ENCODE measurements at regions not wholly inside any gene's neighbourhood (a gene's known extent, or its start where the extent isn't known, plus 50 kb on each side); places are given as distances from the start of the nearest gene placed in this dataset.

GRCh38 chr5:35367526-35367925 lies 137.2 kb upstream of the PRLR start:
- DNase-seq (ENCODE audit: low read depth in 2 of 3, low spot score in 1 of 3) = no peak

GRCh38 chr5:35365758-35366157 lies 135.5 kb upstream of the PRLR start:
- no peak for DNase-seq (ENCODE audit: low read depth in 2 of 3, low spot score in 1 of 3)

- no peak for DNase-seq (ENCODE audit: low read depth in 2 of 3, low spot score in 1 of 3)
Observed at GRCh38 chr5:35364350-35364749, 134.1 kb upstream of the PRLR start.

DNA sequence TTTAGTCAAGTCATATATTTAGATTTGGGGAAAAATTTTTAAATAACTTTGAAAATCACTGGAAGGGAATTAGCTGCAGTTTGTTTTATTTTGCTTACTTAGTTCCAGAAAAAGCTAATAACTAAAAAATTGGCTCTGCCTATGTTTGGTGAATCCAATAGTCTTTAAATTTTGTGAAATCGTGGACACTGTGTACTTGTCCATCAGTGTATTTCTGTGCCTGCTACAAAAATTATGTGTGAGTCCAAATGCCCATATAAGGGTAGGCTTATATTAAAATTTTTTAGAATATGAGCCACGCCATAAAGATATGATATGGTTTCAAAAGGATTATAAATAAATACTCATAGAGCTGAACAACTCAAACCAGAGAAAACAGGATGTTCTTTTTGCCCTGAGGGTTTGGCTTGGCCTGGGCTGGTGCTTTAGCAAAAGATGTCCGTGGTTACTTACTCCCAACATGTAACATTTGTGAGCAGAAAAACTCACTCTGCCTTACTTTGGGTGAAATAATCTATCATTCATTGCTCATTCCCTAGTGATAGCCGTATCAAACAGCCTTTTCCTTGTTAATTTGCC lies 133.2 kb upstream of the PRLR start:
- no peak for DNase-seq (ENCODE audit: low read depth in 2 of 3, low spot score in 1 of 3)

- DNase-seq (ENCODE audit: low read depth in 2 of 3, low spot score in 1 of 3) = no peak
Observed at GRCh38 chr5:35362772-35363171, 132.5 kb upstream of the PRLR start.

DNA sequence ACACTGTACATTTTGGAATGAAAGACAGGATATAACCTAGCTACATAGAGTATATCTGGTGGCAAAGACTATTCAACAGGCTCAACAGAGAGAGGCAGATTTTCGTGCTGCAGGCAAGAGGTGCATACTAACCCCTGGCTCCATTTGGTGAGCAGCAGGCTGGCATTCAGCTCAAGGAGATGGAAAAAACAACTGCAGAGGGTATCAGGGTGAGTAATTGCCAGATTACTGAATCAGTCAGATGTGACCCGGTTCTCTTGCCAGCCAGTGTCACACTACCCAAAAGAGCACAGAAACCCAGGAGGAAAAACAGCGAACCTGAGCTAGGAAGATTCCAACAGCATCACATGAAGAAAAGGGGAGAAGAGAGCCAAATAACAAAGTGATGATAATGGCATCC lies 130.4 kb upstream of the PRLR start:
- DNase-seq (ENCODE audit: low read depth in 2 of 3, low spot score in 1 of 3) = no peak

DNA sequence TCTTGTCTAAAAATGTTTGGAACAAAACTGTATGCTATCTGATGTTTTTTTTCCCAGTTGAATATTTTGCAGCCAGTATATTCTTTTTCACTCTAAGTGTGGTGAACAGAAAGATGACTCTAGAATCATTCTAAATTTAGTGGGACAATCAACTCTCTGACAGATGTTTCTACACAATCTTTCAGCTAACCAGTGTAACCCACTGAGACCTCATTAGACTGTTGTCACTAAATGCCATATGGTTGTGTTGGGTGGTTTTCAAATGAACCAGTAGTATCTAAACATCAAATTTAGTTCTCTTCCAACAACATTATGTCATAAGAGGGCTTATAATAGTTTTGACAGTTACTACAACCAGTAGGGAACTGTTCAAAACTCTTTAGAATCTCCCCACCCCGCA lies 129.6 kb upstream of the PRLR start:
- no peak for DNase-seq (ENCODE audit: low read depth in 2 of 3, low spot score in 1 of 3)

DNA sequence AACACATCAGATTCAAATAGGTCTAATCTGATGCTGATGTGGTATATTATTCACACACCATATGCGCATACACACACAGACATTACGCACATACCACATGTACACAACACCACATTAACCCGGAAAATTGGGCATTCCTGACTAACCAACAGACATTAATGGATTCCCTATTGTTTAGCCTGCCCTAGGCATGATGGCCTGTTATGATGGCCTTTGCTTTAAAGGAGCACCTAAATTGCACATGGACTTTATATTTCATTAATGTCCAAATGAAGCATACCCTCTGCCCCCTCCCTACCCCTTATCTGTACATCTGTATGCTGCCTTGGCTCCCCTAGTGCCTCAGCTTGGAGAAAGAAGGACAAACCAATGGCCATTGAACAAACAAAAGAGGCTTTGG lies 127.7 kb upstream of the PRLR start:
- no peak for DNase-seq (ENCODE audit: low read depth in 2 of 3, low spot score in 1 of 3)

GRCh38 chr5:35356725-35357124 lies 126.4 kb upstream of the PRLR start:
- DNase-seq (ENCODE audit: low read depth in 2 of 3, low spot score in 1 of 3) = no peak

GRCh38 chr5:35354751-35355150 lies 124.5 kb upstream of the PRLR start:
- DNase-seq (ENCODE audit: low read depth in 2 of 3, low spot score in 1 of 3) = no peak

DNA sequence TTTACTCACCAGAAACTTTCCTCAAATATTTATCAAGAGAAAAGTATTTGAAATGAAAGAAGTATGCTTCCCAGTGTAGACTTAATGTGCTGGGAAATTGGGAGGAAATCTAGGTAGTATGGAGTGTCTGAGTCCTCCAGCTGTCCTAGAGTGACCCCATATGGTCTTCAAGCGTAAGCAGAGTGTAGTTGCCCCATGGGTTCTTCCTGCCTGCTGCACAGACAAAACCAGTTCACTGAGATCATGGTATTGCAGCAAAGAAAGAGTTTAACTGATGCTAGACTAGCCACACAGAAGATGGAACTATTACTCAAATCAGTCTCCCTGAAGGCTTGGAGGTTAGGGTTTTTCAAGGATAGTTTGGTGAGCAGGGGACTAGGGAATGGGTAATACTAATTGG lies 114.9 kb upstream of the PRLR start:
- DNase-seq (ENCODE audit: low read depth in 2 of 3, low spot score in 1 of 3) = no peak

GRCh38 chr5:35342664-35343063 lies 112.4 kb upstream of the PRLR start:
- DNase-seq (ENCODE audit: low read depth in 2 of 3, low spot score in 1 of 3) = no peak

DNA sequence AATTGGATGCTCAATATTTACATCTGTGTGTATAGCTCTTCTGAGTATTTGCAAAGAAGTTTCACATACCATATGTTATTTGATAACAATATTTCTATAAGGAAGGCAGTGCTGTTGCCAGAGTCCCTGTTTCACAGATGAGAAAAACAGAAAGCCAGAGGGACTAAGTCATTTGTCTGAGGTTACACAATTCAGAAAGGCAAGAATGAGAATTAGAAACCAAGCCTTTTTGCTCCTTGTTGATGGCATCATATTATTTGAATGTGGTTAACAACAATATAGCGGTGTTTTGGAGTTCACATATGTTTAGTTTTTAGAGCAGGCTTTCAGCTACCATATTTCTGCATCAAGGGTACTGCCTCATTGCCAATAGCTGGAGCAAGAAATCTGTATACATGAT lies 110.9 kb upstream of the PRLR start:
- DNase-seq (ENCODE audit: low read depth in 2 of 3, low spot score in 1 of 3) = no peak

DNA sequence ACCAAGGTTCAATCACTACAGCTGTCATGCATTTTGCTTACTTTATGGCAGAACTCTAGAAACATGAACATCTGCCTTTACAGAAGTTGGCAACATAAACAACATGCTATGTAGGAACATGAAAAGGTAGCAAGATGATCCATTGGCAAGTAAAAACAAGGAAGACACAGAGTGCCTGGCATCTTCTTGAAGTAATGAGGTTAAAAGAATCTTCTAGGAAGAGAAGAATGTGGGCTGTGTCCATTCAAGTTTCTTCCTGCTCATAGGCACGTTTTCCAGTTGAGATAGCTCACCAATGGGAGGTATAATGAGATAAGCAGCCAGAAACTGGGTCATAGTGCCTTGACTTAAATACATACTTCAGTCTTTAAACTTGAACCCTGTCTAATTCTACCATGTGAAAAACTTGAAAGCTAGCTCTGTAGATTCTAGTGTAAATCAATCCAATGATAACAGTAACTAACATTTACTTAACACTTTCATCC lies 109.4 kb upstream of the PRLR start:
- no peak for DNase-seq (ENCODE audit: low read depth in 2 of 3, low spot score in 1 of 3)

DNA sequence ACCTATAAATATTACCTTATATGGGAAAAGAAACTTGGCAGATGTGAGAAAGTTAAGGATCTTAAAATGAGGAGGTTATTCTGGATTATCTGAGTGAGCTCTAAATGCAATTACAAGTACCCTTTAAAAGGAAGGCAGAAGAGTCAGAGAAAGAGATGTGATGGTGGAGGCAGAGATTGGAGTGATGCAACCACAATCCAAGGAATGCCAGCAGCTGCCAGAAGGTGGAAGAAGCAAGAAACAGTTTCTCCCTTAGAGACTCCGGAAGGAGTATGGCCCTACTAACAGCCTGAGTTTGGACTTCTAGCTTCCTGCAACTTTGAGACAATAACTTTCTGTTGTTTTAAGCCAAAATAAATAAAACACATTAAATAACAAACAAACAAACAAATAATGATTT lies 108.7 kb upstream of the PRLR start:
- no peak for DNase-seq (ENCODE audit: low read depth in 2 of 3, low spot score in 1 of 3)

DNA sequence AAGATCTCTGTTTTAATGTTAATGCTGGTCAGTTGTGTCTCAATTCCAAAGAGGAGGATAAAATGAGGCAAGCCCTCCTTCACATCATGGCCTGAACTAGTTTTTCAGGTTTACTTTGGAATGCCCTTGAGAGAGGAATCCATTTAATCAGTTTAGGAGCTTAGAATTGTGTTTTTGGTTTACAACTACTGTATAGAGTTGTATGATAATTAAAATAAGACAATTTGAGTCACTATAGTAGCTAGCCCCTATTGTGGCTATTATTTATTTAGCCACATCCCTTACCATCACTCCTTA lies 107.8 kb upstream of the PRLR start:
- no peak for DNase-seq (ENCODE audit: low read depth in 2 of 3, low spot score in 1 of 3)

- DNase-seq (ENCODE audit: low read depth in 2 of 3, low spot score in 1 of 3) = no peak
Observed at GRCh38 chr5:35337340-35338156, 107.3 kb upstream of the PRLR start.

- DNase-seq (ENCODE audit: low read depth in 2 of 3, low spot score in 1 of 3) = no peak
Observed at GRCh38 chr5:35336230-35336629, 105.9 kb upstream of the PRLR start.

DNA sequence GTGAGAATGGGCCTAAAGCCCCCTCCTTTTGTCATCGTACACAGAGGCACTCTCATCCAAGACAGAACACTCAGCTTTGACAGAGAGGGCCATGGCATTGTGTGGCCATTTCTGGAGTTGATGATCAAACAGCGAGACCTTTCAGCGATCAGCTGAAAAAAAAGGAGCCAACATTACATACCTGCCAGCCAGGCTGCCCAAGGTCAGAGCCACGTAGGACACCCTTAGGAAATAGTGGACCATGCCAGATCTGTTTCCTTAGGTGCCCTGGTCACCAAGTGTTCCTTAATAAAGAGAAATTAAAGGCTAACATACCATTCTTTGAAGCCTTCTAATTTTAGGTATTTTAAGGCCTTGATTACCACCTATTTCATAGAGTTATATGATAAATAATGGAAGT lies 105.5 kb upstream of the PRLR start:
- no peak for DNase-seq (ENCODE audit: low read depth in 2 of 3, low spot score in 1 of 3)

- no peak for DNase-seq (ENCODE audit: low read depth in 2 of 3, low spot score in 1 of 3)
Observed at GRCh38 chr5:35333366-35333765, 103.1 kb upstream of the PRLR start.

DNA sequence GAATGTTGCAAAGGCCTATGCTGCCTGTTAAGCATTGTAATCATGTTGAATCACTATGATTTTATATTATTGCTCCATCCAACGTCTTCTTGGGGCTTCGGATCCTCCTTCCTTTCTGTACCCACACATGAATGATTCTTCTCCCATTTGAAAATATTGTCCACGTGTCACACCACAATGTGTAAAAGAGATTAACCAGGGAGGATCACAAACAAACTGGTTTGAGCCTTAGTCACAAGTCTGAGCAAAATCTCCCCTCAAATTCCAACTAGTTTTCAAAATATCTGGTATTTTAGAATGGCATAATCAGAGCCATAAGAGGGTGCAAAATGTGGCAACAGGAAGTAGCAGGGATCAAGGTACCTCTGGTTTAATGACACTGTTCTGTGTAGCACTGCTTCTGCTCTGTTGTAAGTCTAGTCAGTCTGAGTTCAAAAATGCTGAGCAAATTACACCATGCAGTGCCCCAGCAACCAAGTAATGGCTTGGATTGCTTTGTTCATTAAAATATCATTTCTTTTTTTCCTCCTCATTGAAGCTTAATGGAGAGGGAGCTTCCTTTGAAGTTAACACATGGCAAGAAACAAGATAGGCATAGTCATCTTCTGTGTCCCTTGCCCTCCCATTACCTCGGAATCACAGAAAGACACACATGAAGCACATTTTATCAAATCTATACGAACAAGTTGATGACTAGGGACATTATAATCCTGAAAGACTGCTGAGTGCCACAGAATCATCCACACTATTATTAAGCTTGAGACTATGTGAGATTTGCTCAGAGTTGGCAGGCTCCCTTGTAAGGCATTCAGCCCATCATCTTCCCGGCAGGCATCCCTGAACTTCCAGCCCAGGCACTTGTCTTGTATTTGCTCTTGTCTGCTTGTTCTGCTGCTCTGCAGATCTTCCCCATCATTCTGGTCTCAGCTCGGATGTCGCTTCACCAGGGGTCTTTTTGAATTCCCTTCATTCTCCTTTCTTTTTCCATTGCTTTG lies 102.0 kb upstream of the PRLR start:
- no peak for DNase-seq (ENCODE audit: low read depth in 2 of 3, low spot score in 1 of 3)

GRCh38 chr5:35325836-35326235 lies 95.5 kb upstream of the PRLR start:
- no peak for DNase-seq (ENCODE audit: low read depth in 2 of 3, low spot score in 1 of 3)
